ENCODE measurements at regions not wholly inside any gene's neighbourhood (a gene's known extent, or its start where the extent isn't known, plus 50 kb on each side); places are given as distances from the start of the nearest gene placed in this dataset.
"Not testable (repeated sequence)": the region's sequence is repeated elsewhere in the genome, so short reads cannot be mapped to it uniquely, and the experiment has no call there.

- Mint-ChIP-seq H3K27me3 (no peaks in the 10 kb centered on the region), H3K4me3 (no peak overlapping the region), H3K4me1 (ENCODE audit: unreplicated experiment) (no peaks in the 10 kb centered on the region), H3K36me3 (no peaks in the 10 kb centered on the region), H3K9me3 (no peaks in the 10 kb centered on the region), H3K27ac (no peak overlapping the region)
- no peak for DNase-seq (ENCODE audit: extremely low spot score, unreplicated experiment)
- TF ChIP-seq, protein P1, sequence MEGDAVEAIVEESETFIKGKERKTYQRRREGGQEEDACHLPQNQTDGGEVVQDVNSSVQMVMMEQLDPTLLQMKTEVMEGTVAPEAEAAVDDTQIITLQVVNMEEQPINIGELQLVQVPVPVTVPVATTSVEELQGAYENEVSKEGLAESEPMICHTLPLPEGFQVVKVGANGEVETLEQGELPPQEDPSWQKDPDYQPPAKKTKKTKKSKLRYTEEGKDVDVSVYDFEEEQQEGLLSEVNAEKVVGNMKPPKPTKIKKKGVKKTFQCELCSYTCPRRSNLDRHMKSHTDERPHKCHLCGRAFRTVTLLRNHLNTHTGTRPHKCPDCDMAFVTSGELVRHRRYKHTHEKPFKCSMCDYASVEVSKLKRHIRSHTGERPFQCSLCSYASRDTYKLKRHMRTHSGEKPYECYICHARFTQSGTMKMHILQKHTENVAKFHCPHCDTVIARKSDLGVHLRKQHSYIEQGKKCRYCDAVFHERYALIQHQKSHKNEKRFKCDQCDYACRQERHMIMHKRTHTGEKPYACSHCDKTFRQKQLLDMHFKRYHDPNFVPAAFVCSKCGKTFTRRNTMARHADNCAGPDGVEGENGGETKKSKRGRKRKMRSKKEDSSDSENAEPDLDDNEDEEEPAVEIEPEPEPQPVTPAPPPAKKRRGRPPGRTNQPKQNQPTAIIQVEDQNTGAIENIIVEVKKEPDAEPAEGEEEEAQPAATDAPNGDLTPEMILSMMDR (conservative IDR thresholded peaks at IDR 0.05): no peak
Observed at GRCh38 chr2:200109421-200109820, 154.0 kb downstream of the MAIP1 start.

GRCh38 chr2:200110381-200110780, 155.0 kb downstream of the MAIP1 start:
- no peak for DNase-seq (ENCODE audit: extremely low spot score, unreplicated experiment)
- Mint-ChIP-seq H3K36me3 (no peaks in the 10 kb centered on the region), H3K9me3 (no peaks in the 10 kb centered on the region), H3K27ac (no peak overlapping the region), H3K27me3 (no peaks in the 10 kb centered on the region), H3K4me1 (ENCODE audit: unreplicated experiment) (no peaks in the 10 kb centered on the region), H3K4me3 (no peak overlapping the region)
- TF ChIP-seq, protein P1 (conservative IDR thresholded peaks at IDR 0.05): no peak

- not testable (repeated sequence) for H3K9me3 Mint-ChIP-seq; H3K36me3 Mint-ChIP-seq; DNase-seq (ENCODE audit: extremely low spot score, unreplicated experiment); H3K4me1 Mint-ChIP-seq (ENCODE audit: unreplicated experiment); H3K27ac Mint-ChIP-seq; H3K4me3 Mint-ChIP-seq; H3K27me3 Mint-ChIP-seq
Observed at GRCh38 chr2:200113016-200113799, 157.8 kb downstream of the MAIP1 start.

GRCh38 chr2:200119236-200119635, 163.9 kb downstream of the MAIP1 start:
- Mint-ChIP-seq H3K4me3 (no peak overlapping the region), H3K27ac (no peak overlapping the region), H3K9me3 (no peaks in the 10 kb centered on the region), H3K27me3 (no peaks in the 10 kb centered on the region), H3K36me3 (no peaks in the 10 kb centered on the region), H3K4me1 (ENCODE audit: unreplicated experiment) (no peaks in the 10 kb centered on the region)
- TF ChIP-seq, protein P1 (conservative IDR thresholded peaks at IDR 0.05): no peak
- DNase-seq (ENCODE audit: extremely low spot score, unreplicated experiment): no peak

DNA sequence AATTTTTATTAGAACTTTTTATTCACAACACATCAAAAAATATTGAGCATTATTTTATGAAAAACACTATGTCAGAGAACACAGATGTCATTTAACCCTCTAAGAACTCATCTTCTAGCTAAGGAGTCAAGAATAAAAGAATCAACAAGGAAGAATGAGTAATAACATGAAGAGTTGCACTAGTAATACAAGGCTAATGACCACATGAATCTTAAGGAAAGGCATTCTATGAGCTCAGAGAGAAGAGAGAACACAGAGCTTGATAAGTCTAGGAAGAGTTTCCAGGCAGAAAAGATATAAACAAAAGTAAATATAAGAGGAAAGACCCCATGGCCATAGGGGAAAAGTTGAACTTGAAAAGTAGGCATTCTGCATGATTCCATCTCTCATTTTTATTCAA, 166.5 kb downstream of the MAIP1 start:
- H3K9me3 Mint-ChIP-seq: no peaks in the 10 kb centered on the region
- DNase-seq (ENCODE audit: extremely low spot score, unreplicated experiment): no peak
- no peaks in the 10 kb centered on the region for H3K27me3 Mint-ChIP-seq
- TF ChIP-seq, protein P1 (conservative IDR thresholded peaks at IDR 0.05): no peak
- no peak overlapping the region for H3K27ac Mint-ChIP-seq
- no peak overlapping the region for H3K4me3 Mint-ChIP-seq
- no peaks in the 10 kb centered on the region for H3K36me3 Mint-ChIP-seq
- H3K4me1 Mint-ChIP-seq (ENCODE audit: unreplicated experiment): peaks cover 11% of the 10 kb centered on the region

GRCh38 chr2:200122683-200123082, 167.3 kb downstream of the MAIP1 start:
- H3K36me3 Mint-ChIP-seq: no peaks in the 10 kb centered on the region
- TF ChIP-seq, protein P1 (conservative IDR thresholded peaks at IDR 0.05): no peak
- H3K4me1 Mint-ChIP-seq (ENCODE audit: unreplicated experiment): peaks cover 11% of the 10 kb centered on the region
- H3K9me3 Mint-ChIP-seq: no peaks in the 10 kb centered on the region
- no peaks in the 10 kb centered on the region for H3K27me3 Mint-ChIP-seq
- H3K4me3 Mint-ChIP-seq: no peak overlapping the region
- H3K27ac Mint-ChIP-seq: no peak overlapping the region
- no peak for DNase-seq (ENCODE audit: extremely low spot score, unreplicated experiment)

- H3K36me3 Mint-ChIP-seq; H3K27me3 Mint-ChIP-seq; H3K27ac Mint-ChIP-seq; H3K4me3 Mint-ChIP-seq; H3K9me3 Mint-ChIP-seq; DNase-seq (ENCODE audit: extremely low spot score, unreplicated experiment): not testable (repeated sequence)
- H3K4me1 Mint-ChIP-seq (ENCODE audit: unreplicated experiment): peaks cover 20% of the 10 kb centered on the region
Observed at GRCh38 chr2:200124665-200125368, 169.4 kb downstream of the MAIP1 start.
